GM23338 (cell line): ENCODE measurements at regions not wholly inside any gene's neighbourhood (a gene's known extent, or its start where the extent isn't known, plus 50 kb on each side); places are given as distances from the start of the nearest gene placed in this dataset.

Source experiments
- ATAC-seq: fragments of 200-7000 bp; cut with Tn5 transposase; 3 replicates; pipeline ENCODE4 v1.9.1; 2020
- DNase-seq: peaks from one replicate; pipeline ENCODE4 v3.0.0-alpha.2; 2015; ENCODE audit warnings: low spot score
- H2AFZ ChIP-seq: fragments of 200-600 bp; sonication (generic); 2 replicates; pipeline ENCODE4 v1.8.0; 2016; ENCODE audit warnings: antibody characterized with exemption, mild to moderate bottlenecking, moderate library complexity
- H3F3A ChIP-seq: fragments of 200-600 bp; sonication (generic); replicated peaks from 2 replicates; pipeline ENCODE4 v1.8.0; 2017; ENCODE audit warnings: antibody characterized with exemption, mixed run types, low read depth
- H3K27ac ChIP-seq: fragments of 200-600 bp; sonication (generic); 2 replicates; pipeline ENCODE4 v1.6.1; 2016; ENCODE audit warnings: low read depth
- H3K27me3 ChIP-seq: fragments of 200-600 bp; sonication (generic); 2 replicates; pipeline ENCODE4 v1.8.0; 2016; ENCODE audit warnings: mild to moderate bottlenecking, mixed run types, moderate library complexity; ENCODE audit not compliant: insufficient read depth
- H3K36me3 ChIP-seq: fragments of 200-600 bp; sonication (generic); 2 replicates; pipeline ENCODE4 v1.8.0; 2016; ENCODE audit warnings: mild to moderate bottlenecking; ENCODE audit not compliant: insufficient read depth
- H3K4me1 ChIP-seq: fragments of 200-600 bp; sonication (generic); 2 replicates; pipeline ENCODE4 v1.8.0; 2016; ENCODE audit warnings: mild to moderate bottlenecking, moderate library complexity; ENCODE audit not compliant: insufficient read depth
- H3K4me2 ChIP-seq: fragments of 200-600 bp; sonication (generic); 2 replicates; pipeline ENCODE4 v1.7.1; 2017; ENCODE audit warnings: mixed run types
- H3K4me3 ChIP-seq: fragments of 200-600 bp; sonication (generic); 2 replicates; pipeline ENCODE4 v1.6.1; 2016; ENCODE audit warnings: mixed run types
- H3K79me2 ChIP-seq: fragments of 200-600 bp; sonication (generic); replicated peaks from 2 replicates; pipeline ENCODE4 v1.8.0; 2017; ENCODE audit warnings: mild to moderate bottlenecking; ENCODE audit not compliant: insufficient read depth
- H3K9me2 ChIP-seq: fragments of 200-600 bp; sonication (generic); 2 replicates; pipeline ENCODE4 v1.8.0; 2017; ENCODE audit not compliant: insufficient read depth
- H4K20me1 ChIP-seq: fragments of 200-600 bp; sonication (generic); replicated peaks from 2 replicates; pipeline ENCODE4 v1.8.0; 2017; ENCODE audit warnings: mild to moderate bottlenecking; ENCODE audit not compliant: insufficient read depth
- H3K27ac Mint-ChIP-seq: 2 replicates; pipeline ENCODE4 v1.8.0; 2020; ENCODE audit warnings: inconsistent platforms, mild to moderate bottlenecking, moderate library complexity, mixed read lengths
- H3K27me3 Mint-ChIP-seq: 3 replicates; pipeline ENCODE4 v1.8.0; 2022; ENCODE audit warnings: low read depth, mild to moderate bottlenecking, moderate library complexity, mixed read lengths, inconsistent platforms; ENCODE audit not compliant: insufficient read depth, poor library complexity
- H3K36me3 Mint-ChIP-seq: 3 replicates; pipeline ENCODE4 v1.8.0; 2021; ENCODE audit warnings: low read depth, mild to moderate bottlenecking, inconsistent platforms, moderate library complexity, mixed read lengths
- H3K4me1 Mint-ChIP-seq: 3 replicates; pipeline ENCODE4 v1.8.0; 2020; ENCODE audit warnings: mild to moderate bottlenecking, inconsistent platforms, mixed read lengths
- H3K4me3 Mint-ChIP-seq: 3 replicates; pipeline ENCODE4 v1.8.0; 2021; ENCODE audit warnings: moderate library complexity, mild to moderate bottlenecking, inconsistent platforms, mixed read lengths
- H3K9me3 Mint-ChIP-seq: 3 replicates; pipeline ENCODE4 v1.8.0; 2020; ENCODE audit warnings: moderate library complexity, mild to moderate bottlenecking, inconsistent platforms, mixed read lengths
- CREB1 ChIP-seq: fragments of 250-450 bp; sonication (Bioruptor Pico); IDR thresholded peaks from 2 replicates; pipeline ENCODE4 v1.5.0; 2020; ENCODE audit warnings: low read depth, mild to moderate bottlenecking, moderate library complexity
- CTCF ChIP-seq, 2 experiments: fragments of 200-600 bp in 1 of 2; sonication (generic) in 1 of 2; conservative IDR thresholded peaks; 2 replicates each; pipeline versions ENCODE4 v1.5.1 to v1.6.1; 2016 to 2017; ENCODE audit warnings: antibody characterized with exemption in 2 of 2, low read depth in 2 of 2, mild to moderate bottlenecking in 2 of 2, moderate library complexity in 1 of 2
- EZH2 ChIP-seq: fragments of 200-600 bp; sonication (generic); IDR thresholded peaks from one replicate; pipeline ENCODE4 v1.8.0; 2017; ENCODE audit warnings: antibody characterized with exemption, mild to moderate bottlenecking, low read depth; ENCODE audit not compliant: unreplicated experiment
- EZH2phosphoT487 ChIP-seq: fragments of 200-600 bp; sonication (generic); IDR thresholded peaks from one replicate; pipeline ENCODE4 v1.8.1; 2018; ENCODE audit warnings: antibody characterized with exemption; ENCODE audit not compliant: unreplicated experiment
- JUNB ChIP-seq: IDR thresholded peaks from one replicate; pipeline ENCODE4 v1.6.1; 2016; ENCODE audit warnings: antibody characterized with exemption; ENCODE audit not compliant: unreplicated experiment
- NANOG ChIP-seq: IDR thresholded peaks from 2 replicates; pipeline ENCODE4 v1.6.1; 2016; ENCODE audit warnings: antibody characterized with exemption, borderline replicate concordance
- POLR2AphosphoS5 ChIP-seq: IDR thresholded peaks from 2 replicates; pipeline ENCODE4 v1.6.1; 2016; ENCODE audit warnings: antibody characterized with exemption, low read depth
- STAT1 ChIP-seq: IDR thresholded peaks from one replicate; pipeline ENCODE4 v1.6.1; 2016; ENCODE audit warnings: antibody characterized with exemption; ENCODE audit not compliant: unreplicated experiment
- ZNF114 ChIP-seq: fragments of 250-450 bp; sonication (Bioruptor Pico); IDR thresholded peaks from 2 replicates; pipeline ENCODE4 v1.5.0; 2020; ENCODE audit warnings: mild to moderate bottlenecking, moderate library complexity
- ZNF331 ChIP-seq: fragments of 250-450 bp; sonication (Bioruptor Pico); IDR thresholded peaks from 2 replicates; pipeline ENCODE4 v1.5.0; 2020; ENCODE audit warnings: low read depth, mild to moderate bottlenecking, moderate library complexity
- TF ChIP-seq, protein P1 (sequence below): fragments of 250-450 bp; sonication (Bioruptor Pico); IDR thresholded peaks from 2 replicates; pipeline ENCODE4 v1.5.0; 2020; ENCODE audit warnings: mild to moderate bottlenecking, moderate library complexity
- TF ChIP-seq, protein P2 (sequence below): IDR thresholded peaks from one replicate; pipeline ENCODE4 v1.6.1; 2018; ENCODE audit warnings: antibody characterized with exemption; ENCODE audit not compliant: unreplicated experiment
- TF ChIP-seq, protein P3 (sequence below): IDR thresholded peaks from 2 replicates; pipeline ENCODE4 v1.6.1; 2016; ENCODE audit warnings: antibody characterized with exemption

GRCh38 chr2:176613323-176613987, 344.2 kb downstream of the MTX2 start:
- Mint-ChIP-seq H3K9me3 (no peaks in the 10 kb centered on the region), H3K27me3 (peaks cover 2% of the 10 kb centered on the region), H3K36me3 (no peaks in the 10 kb centered on the region), H3K27ac (no peak overlapping the region), H3K4me3 (no peak overlapping the region), H3K4me1 (no peaks in the 10 kb centered on the region)
- Histone ChIP-seq H2AFZ (peak overlapping the region; percentile 28; the same call in 1 of the 2 replicates), H3K36me3 (no peaks in the 10 kb centered on the region), H3K27ac (no peak overlapping the region), H3F3A (no peaks in the 10 kb centered on the region), H3K4me2 (no peak overlapping the region), H3K4me3 (no peak overlapping the region), H3K4me1 (no peaks in the 10 kb centered on the region), H3K27me3 (no peaks in the 10 kb centered on the region), H4K20me1 (no peaks in the 10 kb centered on the region), H3K79me2 (no peaks in the 10 kb centered on the region), H3K9me2 (no peaks in the 10 kb centered on the region)
- no peak for DNase-seq
- TF ChIP-seq STAT1, result no peak
- TF ChIP-seq, protein P1, sequence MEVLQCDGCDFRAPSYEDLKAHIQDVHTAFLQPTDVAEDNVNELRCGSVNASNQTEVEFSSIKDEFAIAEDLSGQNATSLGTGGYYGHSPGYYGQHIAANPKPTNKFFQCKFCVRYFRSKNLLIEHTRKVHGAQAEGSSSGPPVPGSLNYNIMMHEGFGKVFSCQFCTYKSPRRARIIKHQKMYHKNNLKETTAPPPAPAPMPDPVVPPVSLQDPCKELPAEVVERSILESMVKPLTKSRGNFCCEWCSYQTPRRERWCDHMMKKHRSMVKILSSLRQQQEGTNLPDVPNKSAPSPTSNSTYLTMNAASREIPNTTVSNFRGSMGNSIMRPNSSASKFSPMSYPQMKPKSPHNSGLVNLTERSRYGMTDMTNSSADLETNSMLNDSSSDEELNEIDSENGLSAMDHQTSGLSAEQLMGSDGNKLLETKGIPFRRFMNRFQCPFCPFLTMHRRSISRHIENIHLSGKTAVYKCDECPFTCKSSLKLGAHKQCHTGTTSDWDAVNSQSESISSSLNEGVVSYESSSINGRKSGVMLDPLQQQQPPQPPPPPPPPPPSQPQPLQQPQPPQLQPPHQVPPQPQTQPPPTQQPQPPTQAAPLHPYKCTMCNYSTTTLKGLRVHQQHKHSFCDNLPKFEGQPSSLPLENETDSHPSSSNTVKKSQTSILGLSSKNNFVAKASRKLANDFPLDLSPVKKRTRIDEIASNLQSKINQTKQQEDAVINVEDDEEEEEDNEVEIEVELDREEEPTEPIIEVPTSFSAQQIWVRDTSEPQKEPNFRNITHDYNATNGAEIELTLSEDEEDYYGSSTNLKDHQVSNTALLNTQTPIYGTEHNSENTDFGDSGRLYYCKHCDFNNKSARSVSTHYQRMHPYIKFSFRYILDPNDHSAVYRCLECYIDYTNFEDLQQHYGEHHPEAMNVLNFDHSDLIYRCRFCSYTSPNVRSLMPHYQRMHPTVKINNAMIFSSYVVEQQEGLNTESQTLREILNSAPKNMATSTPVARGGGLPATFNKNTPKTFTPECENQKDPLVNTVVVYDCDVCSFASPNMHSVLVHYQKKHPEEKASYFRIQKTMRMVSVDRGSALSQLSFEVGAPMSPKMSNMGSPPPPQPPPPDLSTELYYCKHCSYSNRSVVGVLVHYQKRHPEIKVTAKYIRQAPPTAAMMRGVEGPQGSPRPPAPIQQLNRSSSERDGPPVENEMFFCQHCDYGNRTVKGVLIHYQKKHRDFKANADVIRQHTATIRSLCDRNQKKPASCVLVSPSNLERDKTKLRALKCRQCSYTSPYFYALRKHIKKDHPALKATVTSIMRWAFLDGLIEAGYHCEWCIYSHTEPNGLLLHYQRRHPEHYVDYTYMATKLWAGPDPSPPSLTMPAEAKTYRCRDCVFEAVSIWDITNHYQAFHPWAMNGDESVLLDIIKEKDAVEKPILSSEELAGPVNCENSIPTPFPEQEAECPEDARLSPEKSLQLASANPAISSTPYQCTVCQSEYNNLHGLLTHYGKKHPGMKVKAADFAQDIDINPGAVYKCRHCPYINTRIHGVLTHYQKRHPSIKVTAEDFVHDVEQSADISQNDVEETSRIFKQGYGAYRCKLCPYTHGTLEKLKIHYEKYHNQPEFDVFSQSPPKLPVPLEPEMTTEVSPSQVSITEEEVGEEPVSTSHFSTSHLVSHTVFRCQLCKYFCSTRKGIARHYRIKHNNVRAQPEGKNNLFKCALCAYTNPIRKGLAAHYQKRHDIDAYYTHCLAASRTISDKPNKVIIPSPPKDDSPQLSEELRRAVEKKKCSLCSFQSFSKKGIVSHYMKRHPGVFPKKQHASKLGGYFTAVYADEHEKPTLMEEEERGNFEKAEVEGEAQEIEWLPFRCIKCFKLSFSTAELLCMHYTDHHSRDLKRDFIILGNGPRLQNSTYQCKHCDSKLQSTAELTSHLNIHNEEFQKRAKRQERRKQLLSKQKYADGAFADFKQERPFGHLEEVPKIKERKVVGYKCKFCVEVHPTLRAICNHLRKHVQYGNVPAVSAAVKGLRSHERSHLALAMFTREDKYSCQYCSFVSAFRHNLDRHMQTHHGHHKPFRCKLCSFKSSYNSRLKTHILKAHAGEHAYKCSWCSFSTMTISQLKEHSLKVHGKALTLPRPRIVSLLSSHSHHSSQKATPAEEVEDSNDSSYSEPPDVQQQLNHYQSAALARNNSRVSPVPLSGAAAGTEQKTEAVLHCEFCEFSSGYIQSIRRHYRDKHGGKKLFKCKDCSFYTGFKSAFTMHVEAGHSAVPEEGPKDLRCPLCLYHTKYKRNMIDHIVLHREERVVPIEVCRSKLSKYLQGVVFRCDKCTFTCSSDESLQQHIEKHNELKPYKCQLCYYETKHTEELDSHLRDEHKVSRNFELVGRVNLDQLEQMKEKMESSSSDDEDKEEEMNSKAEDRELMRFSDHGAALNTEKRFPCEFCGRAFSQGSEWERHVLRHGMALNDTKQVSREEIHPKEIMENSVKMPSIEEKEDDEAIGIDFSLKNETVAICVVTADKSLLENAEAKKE (CRISPR knock-in tag), result no peak
- TF ChIP-seq, protein P2, sequence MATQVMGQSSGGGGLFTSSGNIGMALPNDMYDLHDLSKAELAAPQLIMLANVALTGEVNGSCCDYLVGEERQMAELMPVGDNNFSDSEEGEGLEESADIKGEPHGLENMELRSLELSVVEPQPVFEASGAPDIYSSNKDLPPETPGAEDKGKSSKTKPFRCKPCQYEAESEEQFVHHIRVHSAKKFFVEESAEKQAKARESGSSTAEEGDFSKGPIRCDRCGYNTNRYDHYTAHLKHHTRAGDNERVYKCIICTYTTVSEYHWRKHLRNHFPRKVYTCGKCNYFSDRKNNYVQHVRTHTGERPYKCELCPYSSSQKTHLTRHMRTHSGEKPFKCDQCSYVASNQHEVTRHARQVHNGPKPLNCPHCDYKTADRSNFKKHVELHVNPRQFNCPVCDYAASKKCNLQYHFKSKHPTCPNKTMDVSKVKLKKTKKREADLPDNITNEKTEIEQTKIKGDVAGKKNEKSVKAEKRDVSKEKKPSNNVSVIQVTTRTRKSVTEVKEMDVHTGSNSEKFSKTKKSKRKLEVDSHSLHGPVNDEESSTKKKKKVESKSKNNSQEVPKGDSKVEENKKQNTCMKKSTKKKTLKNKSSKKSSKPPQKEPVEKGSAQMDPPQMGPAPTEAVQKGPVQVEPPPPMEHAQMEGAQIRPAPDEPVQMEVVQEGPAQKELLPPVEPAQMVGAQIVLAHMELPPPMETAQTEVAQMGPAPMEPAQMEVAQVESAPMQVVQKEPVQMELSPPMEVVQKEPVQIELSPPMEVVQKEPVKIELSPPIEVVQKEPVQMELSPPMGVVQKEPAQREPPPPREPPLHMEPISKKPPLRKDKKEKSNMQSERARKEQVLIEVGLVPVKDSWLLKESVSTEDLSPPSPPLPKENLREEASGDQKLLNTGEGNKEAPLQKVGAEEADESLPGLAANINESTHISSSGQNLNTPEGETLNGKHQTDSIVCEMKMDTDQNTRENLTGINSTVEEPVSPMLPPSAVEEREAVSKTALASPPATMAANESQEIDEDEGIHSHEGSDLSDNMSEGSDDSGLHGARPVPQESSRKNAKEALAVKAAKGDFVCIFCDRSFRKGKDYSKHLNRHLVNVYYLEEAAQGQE, result no peak
- no peak for TF ChIP-seq CTCF (conservative IDR thresholded peaks at IDR 0.05; ENCODE audit: low read depth in 2 of 2)
- no peak for TF ChIP-seq NANOG
- no peak for TF ChIP-seq ZNF331 (CRISPR knock-in tag)
- no peak for TF ChIP-seq CREB1
- no peak for TF ChIP-seq EZH2
- TF ChIP-seq JUNB, result no peak
- no peak for TF ChIP-seq EZH2phosphoT487
- TF ChIP-seq POLR2AphosphoS5, result no peak
- TF ChIP-seq, protein P3, sequence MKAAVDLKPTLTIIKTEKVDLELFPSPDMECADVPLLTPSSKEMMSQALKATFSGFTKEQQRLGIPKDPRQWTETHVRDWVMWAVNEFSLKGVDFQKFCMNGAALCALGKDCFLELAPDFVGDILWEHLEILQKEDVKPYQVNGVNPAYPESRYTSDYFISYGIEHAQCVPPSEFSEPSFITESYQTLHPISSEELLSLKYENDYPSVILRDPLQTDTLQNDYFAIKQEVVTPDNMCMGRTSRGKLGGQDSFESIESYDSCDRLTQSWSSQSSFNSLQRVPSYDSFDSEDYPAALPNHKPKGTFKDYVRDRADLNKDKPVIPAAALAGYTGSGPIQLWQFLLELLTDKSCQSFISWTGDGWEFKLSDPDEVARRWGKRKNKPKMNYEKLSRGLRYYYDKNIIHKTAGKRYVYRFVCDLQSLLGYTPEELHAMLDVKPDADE, result no peak
- TF ChIP-seq ZNF114 (CRISPR knock-in tag), result no peak
- no peak for ATAC-seq
